Heart right ventricle (tissue), 16 donors: ENCODE measurements at regions not wholly inside any gene's neighbourhood (a gene's known extent, or its start where the extent isn't known, plus 50 kb on each side); places are given as distances from the start of the nearest gene placed in this dataset.
A peak's percentile ranks its signal among the peaks of the same experiment; 100 is the strongest.

Experiments
- ATAC-seq, 8 donors: fragments of 200-7000 bp; cut with Tn5 transposase; one replicate each; pipeline ENCODE4 v1.9.1; 2020; ENCODE audit warnings: mild to moderate bottlenecking in 8 of 8, moderate library complexity in 8 of 8, moderate number of reproducible peaks in 1 of 8
- DNase-seq, 2 donors: peaks; one replicate each; pipeline ENCODE4 v3.0.0-alpha.2; 2020
- H3K27ac ChIP-seq, 10 donors: fragments of 200-600 bp; sonication (generic) in 2 of 10; one replicate each; pipeline versions ENCODE4 v1.5.0 to v1.8.0; 2020 to 2022; ENCODE audit warnings: mild to moderate bottlenecking in 3 of 10
- H3K27me3 ChIP-seq, 7 donors: fragments of 200-600 bp; one replicate each; pipeline ENCODE4 v1.8.0; 2021 to 2022; ENCODE audit warnings: mild to moderate bottlenecking in 2 of 7
- H3K36me3 ChIP-seq, 9 donors: fragments of 200-600 bp; sonication (generic) in 1 of 9; one replicate each; pipeline versions ENCODE4 v1.5.0 to v1.8.0; 2020 to 2022; ENCODE audit warnings: mild to moderate bottlenecking in 2 of 9
- H3K4me1 ChIP-seq, 9 donors: fragments of 200-600 bp; sonication (generic) in 1 of 9; one replicate each; pipeline versions ENCODE4 v1.5.0 to v1.8.0; 2020 to 2022; ENCODE audit warnings: mild to moderate bottlenecking in 4 of 9
- H3K4me3 ChIP-seq, 10 donors: fragments of 200-600 bp; sonication (generic) in 2 of 10; one replicate each; pipeline versions ENCODE4 v1.5.0 to v1.8.0; 2020 to 2022; ENCODE audit warnings: mild to moderate bottlenecking in 7 of 10, moderate library complexity in 2 of 10
- H3K9me3 ChIP-seq, 11 donors: fragments of 200-600 bp in 10 of 11; sonication (generic) in 2 of 11; one replicate each; pipeline versions ENCODE4 v1.5.0 to v1.8.0; 2013 to 2022; ENCODE audit warnings: mild to moderate bottlenecking in 2 of 11, control low read depth in 1 of 11, moderate library complexity in 1 of 11
- CTCF ChIP-seq, 9 donors: fragments of 200-600 bp; sonication (generic) in 2 of 9; IDR thresholded peaks; one replicate each; pipeline versions ENCODE4 v1.5.0 to v1.8.0; 2021 to 2022; ENCODE audit warnings: antibody characterized with exemption in 9 of 9, mild to moderate bottlenecking in 5 of 9, moderate library complexity in 1 of 9
- WGBS, 2 donors: extraction: QIAGEN DNeasy Blood & Tissue Kit; methylation state at CpG; one replicate each; pipeline ENCODE4 v1.1.7; 2013; ENCODE audit warnings: inconsistent platforms in 1 of 2; 5-methylcytosine and 5-hydroxymethylcytosine counted together
- intact Hi-C, 10 donors: fragments of 100-400 bp; cut with DNase I; formaldehyde crosslinking; loops; one replicate each; pipeline versions ENCODE4 v1.11.1 to v1.14.2; 2022
- donor health status: Arrhythmogenic right ventricular cardiomyopathy.
- donor health status: ischemic (EF 13 %, LVEDD 7.1; RV severe dilation, severe dysfunction).
- donor health status: healthy with polysubstance abuse.
- donor health status: DM: no; HTN: yes; CAD: no.
- donor health status: DM: no; HTN: no; CAD: no.
- donor health status: ischemic (EF 25% LVEDD 6.9; RV normal size, moderate dysfunction).
- donor health status: ischemic (EF 25% LVEDD 5.7; RV mildly dilated, moderate dysfunction).
- donor health status: healthy.
- donor health status: DM: yes; HTN: yes; CAD: no.
- donor health status: Ischemic cardiomyopathy.
- donor health status: ischemic (EF 35%, LVEDD 5.7; RV mildly dilated, moderate dysfunction).
- donor health status: nonischemic (EF 11% LVEDD 7.7; RV severe dilation, severe dysfunction).
- donor health status: DM: yes; HTN: yes; CAD: no.
- donor health status: PGD.
- donor health status: ischemic (EF 29% LVEDD 5.4; RV normal size, mild dysfunction).
- donor health status: nonischemic (EF 23%, LVEDD 6.1; RV moderate dilation, normal function).

- Histone ChIP-seq H3K36me3 (peaks cover 0 to 5% (median 0%) of the 10 kb centered on the region in 9 donors), H3K4me3 (no peak overlapping the region), H3K4me1 (peaks cover 0 to 15% (median 11%) of the 10 kb centered on the region in 9 donors), H3K27ac (no peak overlapping the region), H3K27me3 (no peaks in the 10 kb centered on the region), H3K9me3 (no peaks in the 10 kb centered on the region)
- DNase-seq (no peak), ATAC-seq (no peak)
- TF ChIP-seq CTCF (IDR thresholded peaks at IDR 0.05): no peak
- intact Hi-C loops: no loop called here
- 97 to 100% methylated on average over 3 of the region's 3 CpGs for WGBS, 2 donors
Observed at GRCh38 chr2:144082777-144083176, 437.1 kb downstream of the ZEB2 start.

- no peak for TF ChIP-seq CTCF (IDR thresholded peaks at IDR 0.05)
- ATAC-seq (no peak), DNase-seq (no peak)
- Histone ChIP-seq H3K4me3 (no peak overlapping the region), H3K27ac (no peak overlapping the region), H3K9me3 (no peaks in the 10 kb centered on the region), H3K4me1 (peaks cover 0 to 15% (median 13%) of the 10 kb centered on the region in 9 donors), H3K27me3 (no peaks in the 10 kb centered on the region), H3K36me3 (peaks cover 0 to 5% (median 0%) of the 10 kb centered on the region in 9 donors)
- intact Hi-C loops: no loop called here
Observed at GRCh38 chr2:144082327-144082726, 437.6 kb downstream of the ZEB2 start.

GRCh38 chr2:144081272-144081671 is 438.6 kb downstream of the ZEB2 start:
- Histone ChIP-seq H3K27me3 (no peaks in the 10 kb centered on the region), H3K4me1 (peaks cover 0 to 15% (median 11%) of the 10 kb centered on the region in 9 donors), H3K4me3 (no peak overlapping the region), H3K9me3 (no peaks in the 10 kb centered on the region), H3K27ac (peak overlapping the region in 1 of 10 donors; percentile 1), H3K36me3 (peaks cover 0 to 5% (median 0%) of the 10 kb centered on the region in 9 donors)
- no peak for ATAC-seq
- TF ChIP-seq CTCF (IDR thresholded peaks at IDR 0.05): no peak
- intact Hi-C loops: no loop called here
- DNase-seq: no peak
- 64 to 67% methylated on average over 2 of the region's 2 CpGs for WGBS, 2 donors

- no peak for TF ChIP-seq CTCF (IDR thresholded peaks at IDR 0.05)
- ATAC-seq (no peak), DNase-seq (no peak)
- intact Hi-C loops: no loop called here
- Histone ChIP-seq H3K27ac (no peak overlapping the region), H3K4me1 (peaks cover 0 to 15% (median 11%) of the 10 kb centered on the region in 9 donors), H3K9me3 (no peaks in the 10 kb centered on the region), H3K4me3 (no peak overlapping the region), H3K27me3 (no peaks in the 10 kb centered on the region), H3K36me3 (peaks cover 0 to 5% (median 0%) of the 10 kb centered on the region in 9 donors)
Observed at GRCh38 chr2:144079803-144080202, 440.1 kb downstream of the ZEB2 start.
